ENCODE measurements at regions not wholly inside any gene's neighbourhood (a gene's known extent, or its start where the extent isn't known, plus 50 kb on each side); places are given as distances from the start of the nearest gene placed in this dataset.
"Not testable (repeated sequence)": the region's sequence is repeated elsewhere in the genome, so short reads cannot be mapped to it uniquely, and the experiment has no call there.

- not testable (repeated sequence) for H3K27ac ChIP-seq (ENCODE audit: low read depth in 2 of 2, low read length in 2 of 2); H3K27me3 ChIP-seq (ENCODE audit: control insufficient read depth in 2 of 2, insufficient read depth in 2 of 2, low read length in 2 of 2); H3K9ac ChIP-seq (ENCODE audit: low read depth in 1 of 2, low read length in 2 of 2); H3K4me3 ChIP-seq (ENCODE audit: low read length in 2 of 2); H3K4me1 ChIP-seq (ENCODE audit: control insufficient read depth in 2 of 2, insufficient read depth in 2 of 2, low read length in 2 of 2); H3K36me3 ChIP-seq (ENCODE audit: control insufficient read depth in 2 of 2, insufficient read depth in 2 of 2, low read length in 2 of 2); H3K9me3 ChIP-seq (ENCODE audit: control insufficient read depth in 2 of 2, low read length in 2 of 2)
Observed at GRCh38 chr4:118576709-118577219, 108.4 kb upstream of the METTL14 start.

- Histone ChIP-seq H3K27me3 (ENCODE audit: control insufficient read depth in 2 of 2, insufficient read depth in 2 of 2, low read length in 2 of 2) (peaks cover 0 to 4% of the 10 kb centered on the region in 2 donors), H3K27ac (ENCODE audit: low read depth in 2 of 2, low read length in 2 of 2) (no peak overlapping the region), H3K4me3 (ENCODE audit: low read length in 2 of 2) (no peak overlapping the region), H3K4me1 (ENCODE audit: control insufficient read depth in 2 of 2, insufficient read depth in 2 of 2, low read length in 2 of 2) (no peaks in the 10 kb centered on the region), H3K36me3 (ENCODE audit: control insufficient read depth in 2 of 2, insufficient read depth in 2 of 2, low read length in 2 of 2) (no peaks in the 10 kb centered on the region), H3K9ac (ENCODE audit: low read depth in 1 of 2, low read length in 2 of 2) (no peak overlapping the region), H3K9me3 (ENCODE audit: control insufficient read depth in 2 of 2, low read length in 2 of 2) (no peaks in the 10 kb centered on the region)
Observed at GRCh38 chr4:118585015-118585414, 100.2 kb upstream of the METTL14 start.

GRCh38 chr4:118586357-118586790, 98.8 kb upstream of the METTL14 start:
- Histone ChIP-seq H3K9ac (ENCODE audit: low read depth in 1 of 2, low read length in 2 of 2) (no peak overlapping the region), H3K4me1 (ENCODE audit: control insufficient read depth in 2 of 2, insufficient read depth in 2 of 2, low read length in 2 of 2) (peaks cover 0 to 4% of the 10 kb centered on the region in 2 donors), H3K4me3 (ENCODE audit: low read length in 2 of 2) (no peak overlapping the region), H3K27me3 (ENCODE audit: control insufficient read depth in 2 of 2, insufficient read depth in 2 of 2, low read length in 2 of 2) (peaks cover 0 to 4% of the 10 kb centered on the region in 2 donors), H3K36me3 (ENCODE audit: control insufficient read depth in 2 of 2, insufficient read depth in 2 of 2, low read length in 2 of 2) (no peaks in the 10 kb centered on the region), H3K27ac (ENCODE audit: low read depth in 2 of 2, low read length in 2 of 2) (no peak overlapping the region), H3K9me3 (ENCODE audit: control insufficient read depth in 2 of 2, low read length in 2 of 2) (no peaks in the 10 kb centered on the region)

- Histone ChIP-seq H3K9ac (ENCODE audit: low read depth in 1 of 2, low read length in 2 of 2) (no peak overlapping the region), H3K36me3 (ENCODE audit: control insufficient read depth in 2 of 2, insufficient read depth in 2 of 2, low read length in 2 of 2) (no peaks in the 10 kb centered on the region), H3K27ac (ENCODE audit: low read depth in 2 of 2, low read length in 2 of 2) (no peak overlapping the region), H3K4me3 (ENCODE audit: low read length in 2 of 2) (no peak overlapping the region), H3K9me3 (ENCODE audit: control insufficient read depth in 2 of 2, low read length in 2 of 2) (no peaks in the 10 kb centered on the region), H3K4me1 (ENCODE audit: control insufficient read depth in 2 of 2, insufficient read depth in 2 of 2, low read length in 2 of 2) (peaks cover 0 to 4% of the 10 kb centered on the region in 2 donors), H3K27me3 (ENCODE audit: control insufficient read depth in 2 of 2, insufficient read depth in 2 of 2, low read length in 2 of 2) (peaks cover 0 to 4% of the 10 kb centered on the region in 2 donors)
Observed at GRCh38 chr4:118587116-118587831, 97.9 kb upstream of the METTL14 start.

- no peak overlapping the region for H3K27ac ChIP-seq (ENCODE audit: low read depth in 2 of 2, low read length in 2 of 2)
- no peak overlapping the region for H3K9ac ChIP-seq (ENCODE audit: low read depth in 1 of 2, low read length in 2 of 2)
- peaks cover 0 to 4% of the 10 kb centered on the region in 2 donors for H3K4me1 ChIP-seq (ENCODE audit: control insufficient read depth in 2 of 2, insufficient read depth in 2 of 2, low read length in 2 of 2)
- no peaks in the 10 kb centered on the region for H3K9me3 ChIP-seq (ENCODE audit: control insufficient read depth in 2 of 2, low read length in 2 of 2)
- peaks cover 0 to 4% of the 10 kb centered on the region in 2 donors for H3K27me3 ChIP-seq (ENCODE audit: control insufficient read depth in 2 of 2, insufficient read depth in 2 of 2, low read length in 2 of 2)
- H3K36me3 ChIP-seq (ENCODE audit: control insufficient read depth in 2 of 2, insufficient read depth in 2 of 2, low read length in 2 of 2), result no peaks in the 10 kb centered on the region
- no peak overlapping the region for H3K4me3 ChIP-seq (ENCODE audit: low read length in 2 of 2)
Observed at GRCh38 chr4:118587946-118588345, 97.2 kb upstream of the METTL14 start.

- no peaks in the 10 kb centered on the region for H3K36me3 ChIP-seq (ENCODE audit: control insufficient read depth in 2 of 2, insufficient read depth in 2 of 2, low read length in 2 of 2)
- H3K4me3 ChIP-seq (ENCODE audit: low read length in 2 of 2), result no peak overlapping the region
- H3K4me1 ChIP-seq (ENCODE audit: control insufficient read depth in 2 of 2, insufficient read depth in 2 of 2, low read length in 2 of 2), result peaks cover 0 to 4% of the 10 kb centered on the region in 2 donors
- peaks cover 0 to 3% of the 10 kb centered on the region in 2 donors for H3K27me3 ChIP-seq (ENCODE audit: control insufficient read depth in 2 of 2, insufficient read depth in 2 of 2, low read length in 2 of 2)
- no peaks in the 10 kb centered on the region for H3K9me3 ChIP-seq (ENCODE audit: control insufficient read depth in 2 of 2, low read length in 2 of 2)
- H3K27ac ChIP-seq (ENCODE audit: low read depth in 2 of 2, low read length in 2 of 2), result no peak overlapping the region
- no peak overlapping the region for H3K9ac ChIP-seq (ENCODE audit: low read depth in 1 of 2, low read length in 2 of 2)
Observed at GRCh38 chr4:118589471-118590055, 95.6 kb upstream of the METTL14 start.

- H3K4me3 ChIP-seq (ENCODE audit: low read length in 2 of 2), result peak overlapping the region; percentile 66 to 88
- H3K27ac ChIP-seq (ENCODE audit: low read depth in 2 of 2, low read length in 2 of 2), result peak overlapping the region; percentile 67 to 70
- peak overlapping the region; percentile 52 to 71 for H3K9ac ChIP-seq (ENCODE audit: low read depth in 1 of 2, low read length in 2 of 2)
- not testable (repeated sequence) for H3K27me3 ChIP-seq (ENCODE audit: control insufficient read depth in 2 of 2, insufficient read depth in 2 of 2, low read length in 2 of 2); H3K36me3 ChIP-seq (ENCODE audit: control insufficient read depth in 2 of 2, insufficient read depth in 2 of 2, low read length in 2 of 2); H3K9me3 ChIP-seq (ENCODE audit: control insufficient read depth in 2 of 2, low read length in 2 of 2); H3K4me1 ChIP-seq (ENCODE audit: control insufficient read depth in 2 of 2, insufficient read depth in 2 of 2, low read length in 2 of 2)
Observed at GRCh38 chr4:118591339-118592046, 93.7 kb upstream of the METTL14 start.

- not testable (repeated sequence) for H3K9ac ChIP-seq (ENCODE audit: low read depth in 1 of 2, low read length in 2 of 2); H3K4me1 ChIP-seq (ENCODE audit: control insufficient read depth in 2 of 2, insufficient read depth in 2 of 2, low read length in 2 of 2); H3K9me3 ChIP-seq (ENCODE audit: control insufficient read depth in 2 of 2, low read length in 2 of 2); H3K27ac ChIP-seq (ENCODE audit: low read depth in 2 of 2, low read length in 2 of 2); H3K27me3 ChIP-seq (ENCODE audit: control insufficient read depth in 2 of 2, insufficient read depth in 2 of 2, low read length in 2 of 2); H3K36me3 ChIP-seq (ENCODE audit: control insufficient read depth in 2 of 2, insufficient read depth in 2 of 2, low read length in 2 of 2)
- peak overlapping the region; percentile 66 to 88 for H3K4me3 ChIP-seq (ENCODE audit: low read length in 2 of 2)
Observed at GRCh38 chr4:118592289-118592688, 92.9 kb upstream of the METTL14 start.

GRCh38 chr4:118595883-118596282, 89.3 kb upstream of the METTL14 start:
- H3K4me3 ChIP-seq (ENCODE audit: low read length in 2 of 2); H3K36me3 ChIP-seq (ENCODE audit: control insufficient read depth in 2 of 2, insufficient read depth in 2 of 2, low read length in 2 of 2): not testable (repeated sequence)

GRCh38 chr4:118625097-118625496, 60.1 kb upstream of the METTL14 start:
- not testable (repeated sequence) for H3K4me1 ChIP-seq (ENCODE audit: control insufficient read depth in 2 of 2, insufficient read depth in 2 of 2, low read length in 2 of 2); H3K27me3 ChIP-seq (ENCODE audit: control insufficient read depth in 2 of 2, insufficient read depth in 2 of 2, low read length in 2 of 2); H3K36me3 ChIP-seq (ENCODE audit: control insufficient read depth in 2 of 2, insufficient read depth in 2 of 2, low read length in 2 of 2); H3K4me3 ChIP-seq (ENCODE audit: low read length in 2 of 2); H3K9ac ChIP-seq (ENCODE audit: low read depth in 1 of 2, low read length in 2 of 2); H3K27ac ChIP-seq (ENCODE audit: low read depth in 2 of 2, low read length in 2 of 2); H3K9me3 ChIP-seq (ENCODE audit: control insufficient read depth in 2 of 2, low read length in 2 of 2)

More at GRCh38 chr4:118595883-118596282, 89.3 kb upstream of the METTL14 start:
- not testable (repeated sequence) for H3K9me3 ChIP-seq (ENCODE audit: control insufficient read depth in 2 of 2, low read length in 2 of 2); H3K9ac ChIP-seq (ENCODE audit: low read depth in 1 of 2, low read length in 2 of 2); H3K4me1 ChIP-seq (ENCODE audit: control insufficient read depth in 2 of 2, insufficient read depth in 2 of 2, low read length in 2 of 2); H3K27ac ChIP-seq (ENCODE audit: low read depth in 2 of 2, low read length in 2 of 2); H3K27me3 ChIP-seq (ENCODE audit: control insufficient read depth in 2 of 2, insufficient read depth in 2 of 2, low read length in 2 of 2)

Measured in mucosa of rectum (tissue), 2 donors.